GM21717 (cell line): ENCODE measurements at regions not wholly inside any gene's neighbourhood (a gene's known extent, or its start where the extent isn't known, plus 50 kb on each side); places are given as distances from the start of the nearest gene placed in this dataset.

Experiments used
- ATAC-seq: cut with Tn5 transposase; IDR thresholded peaks from one replicate; pipeline ENCODE4 v1.9.1; 2021; ENCODE audit warnings: mild to moderate bottlenecking, moderate library complexity; ENCODE audit not compliant: unreplicated experiment

- no peak for ATAC-seq
Observed at GRCh38 chr4:14218641-14219040, 591.1 kb upstream of the BOD1L1 start.

- no peak for ATAC-seq
Observed at GRCh38 chr4:14221176-14221575, 593.7 kb upstream of the BOD1L1 start.

GRCh38 chr4:14222377-14223029 lies 595.0 kb upstream of the BOD1L1 start:
- ATAC-seq: no peak

GRCh38 chr4:14223461-14223860 lies 595.9 kb upstream of the BOD1L1 start:
- no peak for ATAC-seq

- no peak for ATAC-seq
Observed at GRCh38 chr4:14225688-14226207, 598.2 kb upstream of the BOD1L1 start.

GRCh38 chr4:14233126-14233525 lies 605.6 kb upstream of the BOD1L1 start:
- ATAC-seq: no peak

- no peak for ATAC-seq
Observed at GRCh38 chr4:14234307-14234706, 606.8 kb upstream of the BOD1L1 start.

GRCh38 chr4:14236359-14236758 lies 608.8 kb upstream of the BOD1L1 start:
- ATAC-seq: no peak

GRCh38 chr4:14237911-14238310 lies 610.4 kb upstream of the BOD1L1 start:
- no peak for ATAC-seq

GRCh38 chr4:14241574-14241973 lies 614.0 kb upstream of the BOD1L1 start:
- ATAC-seq: no peak

- no peak for ATAC-seq
Observed at GRCh38 chr4:14247767-14248166, 620.2 kb upstream of the BOD1L1 start.

- no peak for ATAC-seq
Observed at GRCh38 chr4:14249226-14249625, 621.7 kb upstream of the BOD1L1 start.

GRCh38 chr4:14254252-14254651 lies 626.7 kb upstream of the BOD1L1 start:
- ATAC-seq: no peak

- no peak for ATAC-seq
Observed at GRCh38 chr4:14254926-14255325, 627.4 kb upstream of the BOD1L1 start.

GRCh38 chr4:14257903-14258302 lies 630.4 kb upstream of the BOD1L1 start:
- ATAC-seq: no peak

- no peak for ATAC-seq
Observed at GRCh38 chr4:14259936-14260335, 632.4 kb upstream of the BOD1L1 start.

GRCh38 chr4:14260591-14260990 lies 633.1 kb upstream of the BOD1L1 start:
- ATAC-seq: no peak

- no peak for ATAC-seq
Observed at GRCh38 chr4:14262221-14262620, 634.7 kb upstream of the BOD1L1 start.

GRCh38 chr4:14264437-14264836 lies 636.9 kb upstream of the BOD1L1 start:
- ATAC-seq: no peak

GRCh38 chr4:14265651-14266050 lies 638.1 kb upstream of the BOD1L1 start:
- no peak for ATAC-seq

- no peak for ATAC-seq
Observed at GRCh38 chr4:14267373-14268060, 640.0 kb upstream of the BOD1L1 start.

- peak; percentile 72 for ATAC-seq
Observed at GRCh38 chr4:14269824-14270223, 642.3 kb upstream of the BOD1L1 start.
